Gastroesophageal sphincter (tissue), 3 donors: ENCODE measurements at regions not wholly inside any gene's neighbourhood (a gene's known extent, or its start where the extent isn't known, plus 50 kb on each side); places are given as distances from the start of the nearest gene placed in this dataset.

Experiments
- CTCF ChIP-seq, 4 experiments: fragments of 200-600 bp in 2 of 4; fragments of 450-650 bp in 2 of 4; sonication (generic) in 1 of 4; IDR thresholded peaks; one replicate each; pipeline ENCODE4 v1.5.1; 2017 to 2019; ENCODE audit warnings: antibody characterized with exemption in 4 of 4, mild to moderate bottlenecking in 2 of 4, moderate library complexity in 2 of 4
- EP300 ChIP-seq: sonication (generic); formaldehyde crosslinking; IDR thresholded peaks from one replicate; pipeline ENCODE4 v1.6.1; 2017; ENCODE audit warnings: antibody characterized with exemption, mild to moderate bottlenecking
- POLR2A ChIP-seq, 2 donors: fragments of 450-650 bp; IDR thresholded peaks; one replicate each; pipeline ENCODE4 v1.6.1; 2017; ENCODE audit warnings: antibody characterized with exemption in 2 of 2, mild to moderate bottlenecking in 2 of 2, moderate library complexity in 1 of 2
- POLR2AphosphoS5 ChIP-seq: sonication (generic); formaldehyde crosslinking; IDR thresholded peaks from one replicate; pipeline ENCODE4 v1.6.1; 2017; ENCODE audit warnings: antibody characterized with exemption

DNA sequence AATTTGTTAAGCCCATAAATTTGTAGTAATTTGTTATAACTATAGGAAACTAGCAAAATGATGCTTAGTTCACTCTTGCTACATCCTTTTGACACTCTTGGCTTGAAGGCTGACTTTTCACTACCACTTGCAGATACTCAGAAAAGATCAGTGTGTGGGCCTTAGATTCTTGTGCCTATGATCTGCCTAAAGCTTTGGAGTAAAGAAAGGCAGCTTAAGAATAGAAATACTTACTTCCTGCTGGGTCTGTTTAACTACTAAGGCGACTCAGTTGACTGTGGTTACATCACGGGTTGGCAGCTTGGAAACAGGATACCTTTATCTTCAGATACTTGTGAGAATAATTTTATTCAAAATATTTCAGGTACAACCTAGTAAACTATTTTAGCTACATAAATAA, 201.4 kb upstream of the FMR1 start:
- no peak for TF ChIP-seq CTCF (IDR thresholded peaks at IDR 0.05)
- no peak for TF ChIP-seq POLR2A (IDR thresholded peaks at IDR 0.05)
- no peak for TF ChIP-seq POLR2AphosphoS5
- no peak for TF ChIP-seq EP300
